Tibial nerve (tissue), 4 donors: ENCODE measurements at regions not wholly inside any gene's neighbourhood (a gene's known extent, or its start where the extent isn't known, plus 50 kb on each side); places are given as distances from the start of the nearest gene placed in this dataset.

Source experiments
- DNase-seq, 2 donors: peaks; one replicate each; pipeline ENCODE4 v3.0.0-alpha.2; 2019; ENCODE audit warnings: low spot score in 2 of 2
- H3K27ac ChIP-seq, 4 donors: fragments of 200-600 bp; sonication (generic) in 3 of 4; one replicate each; pipeline ENCODE4 v1.5.1; 2017 to 2019; ENCODE audit warnings: mild to moderate bottlenecking in 1 of 4
- H3K27me3 ChIP-seq, 2 donors: fragments of 200-600 bp; sonication (generic) in 1 of 2; one replicate each; pipeline versions ENCODE4 v1.5.1 to v1.6.0; 2017 to 2019
- H3K36me3 ChIP-seq, 3 donors: fragments of 200-600 bp; sonication (generic); one replicate each; pipeline ENCODE4 v1.5.1; 2018 to 2019
- H3K4me1 ChIP-seq, 4 donors: fragments of 200-600 bp; sonication (generic) in 3 of 4; one replicate each; pipeline ENCODE4 v1.5.1; 2017 to 2019
- H3K4me3 ChIP-seq, 4 donors: fragments of 200-600 bp; sonication (generic) in 3 of 4; one replicate each; pipeline ENCODE4 v1.5.1; 2017 to 2019; ENCODE audit warnings: mild to moderate bottlenecking in 1 of 4, moderate library complexity in 1 of 4
- H3K9me3 ChIP-seq, 4 donors: fragments of 200-600 bp; sonication (generic) in 3 of 4; one replicate each; pipeline ENCODE4 v1.5.1; 2017 to 2019
- CTCF ChIP-seq, 5 experiments: fragments of 200-600 bp in 3 of 5; fragments of 450-650 bp in 2 of 5; sonication (generic) in 3 of 5; IDR thresholded peaks; one replicate each; pipeline ENCODE4 v1.5.1; 2016 to 2019; ENCODE audit warnings: antibody characterized with exemption in 5 of 5, mild to moderate bottlenecking in 3 of 5, moderate library complexity in 2 of 5
- EP300 ChIP-seq, 2 donors: sonication (generic); formaldehyde crosslinking; IDR thresholded peaks; one replicate each; pipeline ENCODE4 v1.6.1; 2017; ENCODE audit warnings: antibody characterized with exemption in 2 of 2, mild to moderate bottlenecking in 1 of 2
- POLR2A ChIP-seq, 2 donors: fragments of 450-650 bp; IDR thresholded peaks; one replicate each; pipeline ENCODE4 v1.6.1; 2017; ENCODE audit warnings: antibody characterized with exemption in 2 of 2, mild to moderate bottlenecking in 2 of 2, moderate library complexity in 2 of 2
- WGBS, 2 donors: methylation state at CpG; one replicate each; pipeline ENCODE4 v1.1.5; 2018; 5-methylcytosine and 5-hydroxymethylcytosine counted together

DNA sequence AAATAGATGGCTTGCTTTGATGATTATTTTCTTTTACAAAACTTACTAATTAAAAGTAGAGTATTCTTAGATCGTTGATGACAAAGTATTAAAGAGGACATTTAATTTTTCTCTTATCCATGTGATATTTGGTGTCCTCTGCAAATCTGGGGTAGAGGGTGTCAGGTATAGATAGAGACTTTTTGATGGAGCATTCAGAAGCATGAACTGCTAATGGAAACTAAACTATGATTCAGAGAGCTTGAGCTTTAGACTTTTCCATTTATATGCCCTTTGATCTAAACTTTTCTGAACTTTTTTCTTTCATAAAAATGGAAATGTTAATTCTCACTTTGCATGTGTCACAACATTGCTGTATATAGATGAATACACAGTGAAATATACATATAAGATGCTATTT is 619.7 kb downstream of the PLCL1 start:
- TF ChIP-seq CTCF (IDR thresholded peaks at IDR 0.05) (no peak), EP300 (IDR thresholded peaks at IDR 0.05) (no peak)
- WGBS, 2 donors: 88 to 89% methylated on average over 1 of the region's 1 CpG
- no peaks in the 10 kb centered on the region for H3K27me3 ChIP-seq
- no peak for DNase-seq
- no peaks in the 10 kb centered on the region for H3K4me1 ChIP-seq
- no peaks in the 10 kb centered on the region for H3K9me3 ChIP-seq
- no peak overlapping the region for H3K4me3 ChIP-seq
- no peak overlapping the region for H3K27ac ChIP-seq
- H3K36me3 ChIP-seq: no peaks in the 10 kb centered on the region

DNA sequence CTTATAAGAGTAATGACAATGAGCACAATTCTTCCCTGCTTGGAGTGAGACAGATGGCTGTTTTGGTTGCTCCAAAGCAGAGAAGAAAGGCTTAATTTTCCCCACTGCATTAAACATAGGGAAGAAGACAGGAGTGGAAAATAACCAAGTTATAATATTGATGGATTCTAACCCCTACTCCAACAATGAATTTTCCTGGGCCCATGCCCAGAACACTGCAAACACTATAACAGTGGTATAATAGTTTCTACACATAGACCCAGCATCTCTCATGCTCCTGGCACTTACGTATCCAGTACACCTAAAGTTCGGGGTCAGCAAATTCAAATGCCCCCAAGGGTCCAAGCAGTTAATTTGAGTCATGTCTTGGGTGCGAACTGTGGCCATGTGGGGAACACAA is 613.4 kb downstream of the PLCL1 start:
- no peak overlapping the region for H3K27ac ChIP-seq
- H3K4me1 ChIP-seq: no peaks in the 10 kb centered on the region
- no peak for TF ChIP-seq CTCF (IDR thresholded peaks at IDR 0.05)
- no peak for TF ChIP-seq EP300 (IDR thresholded peaks at IDR 0.05)
- no peak for TF ChIP-seq POLR2A (IDR thresholded peaks at IDR 0.05)
- no peak for DNase-seq
- H3K27me3 ChIP-seq: no peaks in the 10 kb centered on the region
- H3K9me3 ChIP-seq: no peaks in the 10 kb centered on the region
- no peak overlapping the region for H3K4me3 ChIP-seq
- no peaks in the 10 kb centered on the region for H3K36me3 ChIP-seq
- WGBS, 2 donors: 76 to 85% methylated on average over 3 of the region's 3 CpGs

GRCh38 chr2:198414976-198415375 is 610.6 kb downstream of the PLCL1 start:
- H3K4me3 ChIP-seq: no peak overlapping the region
- no peaks in the 10 kb centered on the region for H3K36me3 ChIP-seq
- 88 to 90% methylated on average over 2 of the region's 2 CpGs for WGBS, 2 donors
- no peak overlapping the region for H3K27ac ChIP-seq
- no peaks in the 10 kb centered on the region for H3K4me1 ChIP-seq
- no peak for DNase-seq
- H3K9me3 ChIP-seq: no peaks in the 10 kb centered on the region
- no peak for TF ChIP-seq CTCF (IDR thresholded peaks at IDR 0.05)
- TF ChIP-seq POLR2A (IDR thresholded peaks at IDR 0.05): no peak
- TF ChIP-seq EP300 (IDR thresholded peaks at IDR 0.05): no peak
- H3K27me3 ChIP-seq: no peaks in the 10 kb centered on the region

DNA sequence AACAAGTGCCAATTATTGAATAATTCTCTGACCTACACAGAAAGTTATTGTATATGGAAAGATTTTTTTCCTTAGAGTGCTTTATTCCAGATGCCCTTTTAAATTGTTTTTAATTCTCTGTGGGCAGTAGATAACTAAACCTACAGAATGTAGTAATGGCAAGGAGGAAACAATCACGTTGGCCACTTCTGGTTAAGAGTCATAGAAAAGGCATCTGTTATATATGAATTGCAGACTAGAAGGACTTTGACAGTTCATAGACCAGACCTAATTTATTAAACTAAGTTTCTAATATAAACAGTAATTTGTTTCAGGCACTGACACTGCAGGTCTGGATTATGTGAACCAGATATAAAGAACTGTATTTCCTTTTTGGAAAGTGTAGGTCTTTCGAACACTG is 607.5 kb downstream of the PLCL1 start:
- TF ChIP-seq EP300 (IDR thresholded peaks at IDR 0.05): no peak
- TF ChIP-seq POLR2A (IDR thresholded peaks at IDR 0.05): no peak
- TF ChIP-seq CTCF (IDR thresholded peaks at IDR 0.05): no peak
- DNase-seq: no peak
- WGBS, 2 donors: 54% methylated on average over 2 of the region's 2 CpGs
- H3K4me3 ChIP-seq: no peak overlapping the region
- H3K4me1 ChIP-seq: no peaks in the 10 kb centered on the region
- H3K9me3 ChIP-seq: no peaks in the 10 kb centered on the region
- H3K36me3 ChIP-seq: no peaks in the 10 kb centered on the region
- no peak overlapping the region for H3K27ac ChIP-seq
- no peaks in the 10 kb centered on the region for H3K27me3 ChIP-seq

DNA sequence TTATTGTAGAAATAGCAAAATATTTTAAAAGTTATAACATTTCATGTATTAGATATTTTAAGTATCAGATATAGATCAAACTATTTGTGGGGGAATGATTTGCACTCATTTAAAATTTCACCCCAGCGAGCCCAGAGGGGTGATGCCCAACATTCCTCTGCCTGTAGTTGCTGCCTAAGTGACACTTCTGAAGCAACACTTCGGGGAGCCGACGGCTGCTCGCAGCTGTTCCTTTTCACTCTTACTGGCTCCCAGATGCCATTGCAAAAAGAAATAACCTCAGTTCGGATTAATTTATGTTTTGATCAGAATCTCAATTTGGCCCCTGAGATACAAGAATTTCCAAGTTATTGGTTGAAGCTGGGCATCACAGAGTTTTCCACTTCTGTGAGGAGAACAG is 603.8 kb downstream of the PLCL1 start:
- H3K9me3 ChIP-seq: no peaks in the 10 kb centered on the region
- H3K27me3 ChIP-seq: no peaks in the 10 kb centered on the region

More for the DNA sequence above, 603.8 kb downstream of the PLCL1 start:
- Histone ChIP-seq H3K4me3 (no peak overlapping the region), H3K27ac (no peak overlapping the region), H3K36me3 (no peaks in the 10 kb centered on the region), H3K4me1 (no peaks in the 10 kb centered on the region)
- WGBS, 2 donors: 73 to 77% methylated on average over 6 of the region's 6 CpGs
- no peak for DNase-seq
- TF ChIP-seq EP300 (IDR thresholded peaks at IDR 0.05) (no peak), POLR2A (IDR thresholded peaks at IDR 0.05) (no peak), CTCF (IDR thresholded peaks at IDR 0.05) (no peak)
